Endodermal cell (in vitro differentiated cells): ENCODE measurements at regions not wholly inside any gene's neighbourhood (a gene's known extent, or its start where the extent isn't known, plus 50 kb on each side); places are given as distances from the start of the nearest gene placed in this dataset.

ENCODE experiments used
- DNase-seq: peaks from one replicate; pipeline ENCODE4 v3.0.0-alpha.2; 2017
- H3K27ac ChIP-seq: 2 replicates; pipeline ENCODE4 v1.5.1; 2013; ENCODE audit warnings: mild to moderate bottlenecking, low read depth, low read length, moderate library complexity
- H3K27me3 ChIP-seq: 2 replicates; pipeline ENCODE4 v1.6.1; 2013; ENCODE audit warnings: mild to moderate bottlenecking, low read length, moderate library complexity; ENCODE audit not compliant: insufficient read depth, control insufficient read depth, poor library complexity, severe bottlenecking
- H3K36me3 ChIP-seq: 2 replicates; pipeline ENCODE4 v1.7.0; 2013; ENCODE audit warnings: mild to moderate bottlenecking, low read length, moderate library complexity; ENCODE audit not compliant: control insufficient read depth, insufficient read depth
- H3K4me1 ChIP-seq: one replicate; pipeline ENCODE4 v1.7.0; 2013; ENCODE audit warnings: low read length; ENCODE audit not compliant: control insufficient read depth, insufficient read depth
- H3K4me3 ChIP-seq: 2 replicates; pipeline ENCODE4 v1.5.1; 2013; ENCODE audit warnings: mild to moderate bottlenecking, low read length, moderate library complexity
- H3K9ac ChIP-seq: 2 replicates; pipeline ENCODE4 v1.6.1; 2013; ENCODE audit warnings: mild to moderate bottlenecking, low read length, moderate library complexity; ENCODE audit not compliant: poor library complexity, severe bottlenecking; ENCODE audit errors: extremely low read depth
- H3K9me3 ChIP-seq: 2 replicates; pipeline ENCODE4 v1.6.1; 2013; ENCODE audit warnings: mild to moderate bottlenecking, low read length, moderate library complexity; ENCODE audit not compliant: control insufficient read depth
- H3K27ac Mint-ChIP-seq: 2 replicates; pipeline ENCODE4 v1.8.0; 2020; ENCODE audit warnings: mixed read lengths
- H3K27me3 Mint-ChIP-seq: 2 replicates; pipeline ENCODE4 v1.8.0; 2021; ENCODE audit warnings: mild to moderate bottlenecking, mixed read lengths; ENCODE audit not compliant: insufficient read depth
- H3K36me3 Mint-ChIP-seq: 2 replicates; pipeline ENCODE4 v1.8.0; 2020; ENCODE audit warnings: low read depth, mixed read lengths
- H3K4me1 Mint-ChIP-seq: 2 replicates; pipeline ENCODE4 v1.8.0; 2020; ENCODE audit warnings: mixed read lengths
- H3K4me3 Mint-ChIP-seq: 2 replicates; pipeline ENCODE4 v1.8.0; 2020; ENCODE audit warnings: mild to moderate bottlenecking, moderate library complexity, mixed read lengths
- H3K9me3 Mint-ChIP-seq: 2 replicates; pipeline ENCODE4 v1.8.0; 2020; ENCODE audit warnings: mild to moderate bottlenecking, mixed read lengths
- WGBS, 2 experiments: methylation state at CpG; one replicate each; pipeline versions ENCODE4 v1.1.5 to v1.1.7; 2013; ENCODE audit warnings: missing lambda C conversion rate in 2 of 2, mixed read lengths in 1 of 2; ENCODE audit not compliant: insufficient coverage in 1 of 2, insufficient read length in 1 of 2; 5-methylcytosine and 5-hydroxymethylcytosine counted together
- TF ChIP-seq, protein P1 (sequence below): fragments of 200-600 bp; sonication (generic); conservative IDR thresholded peaks from 2 replicates; pipeline ENCODE4 v1.5.0; 2021; ENCODE audit warnings: antibody characterized with exemption, mild to moderate bottlenecking

DNA sequence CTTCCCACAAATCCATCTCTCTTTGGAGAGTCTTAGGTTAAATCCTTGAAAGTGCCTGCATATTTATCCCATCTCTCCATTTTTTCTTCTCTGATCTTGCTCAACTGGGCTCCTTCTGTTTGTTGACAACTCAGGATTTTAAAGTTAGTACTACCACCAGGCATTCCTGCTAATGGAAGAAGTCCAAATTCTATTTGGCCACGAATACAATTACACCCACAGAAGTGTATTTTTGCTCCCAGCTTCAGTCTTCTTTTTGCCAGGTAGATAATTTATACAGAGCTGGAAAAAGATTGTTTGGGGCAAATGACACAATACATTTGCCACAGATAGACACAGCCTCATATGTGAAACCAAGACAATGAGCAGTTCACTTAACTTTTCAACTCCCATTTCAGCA lies 74.8 kb downstream of the CETN3 start:
- DNase-seq = no peak
- Mint-ChIP-seq H3K36me3 (no peaks in the 10 kb centered on the region), H3K4me1 (peaks cover 7% of the 10 kb centered on the region)

GRCh38 chr5:90329911-90330310 lies 79.6 kb downstream of the CETN3 start:
- no peaks in the 10 kb centered on the region for H3K9me3 Mint-ChIP-seq
- no peaks in the 10 kb centered on the region for H3K36me3 ChIP-seq

More for the DNA sequence above, 74.8 kb downstream of the CETN3 start:
- Mint-ChIP-seq H3K4me3 (no peak overlapping the region), H3K27ac (no peak overlapping the region), H3K27me3 (peaks cover 16% of the 10 kb centered on the region), H3K9me3 (no peaks in the 10 kb centered on the region)
- H3K4me1 ChIP-seq = no peaks in the 10 kb centered on the region
- TF ChIP-seq, protein P1, sequence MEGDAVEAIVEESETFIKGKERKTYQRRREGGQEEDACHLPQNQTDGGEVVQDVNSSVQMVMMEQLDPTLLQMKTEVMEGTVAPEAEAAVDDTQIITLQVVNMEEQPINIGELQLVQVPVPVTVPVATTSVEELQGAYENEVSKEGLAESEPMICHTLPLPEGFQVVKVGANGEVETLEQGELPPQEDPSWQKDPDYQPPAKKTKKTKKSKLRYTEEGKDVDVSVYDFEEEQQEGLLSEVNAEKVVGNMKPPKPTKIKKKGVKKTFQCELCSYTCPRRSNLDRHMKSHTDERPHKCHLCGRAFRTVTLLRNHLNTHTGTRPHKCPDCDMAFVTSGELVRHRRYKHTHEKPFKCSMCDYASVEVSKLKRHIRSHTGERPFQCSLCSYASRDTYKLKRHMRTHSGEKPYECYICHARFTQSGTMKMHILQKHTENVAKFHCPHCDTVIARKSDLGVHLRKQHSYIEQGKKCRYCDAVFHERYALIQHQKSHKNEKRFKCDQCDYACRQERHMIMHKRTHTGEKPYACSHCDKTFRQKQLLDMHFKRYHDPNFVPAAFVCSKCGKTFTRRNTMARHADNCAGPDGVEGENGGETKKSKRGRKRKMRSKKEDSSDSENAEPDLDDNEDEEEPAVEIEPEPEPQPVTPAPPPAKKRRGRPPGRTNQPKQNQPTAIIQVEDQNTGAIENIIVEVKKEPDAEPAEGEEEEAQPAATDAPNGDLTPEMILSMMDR = no peak
- no peak overlapping the region for H3K4me3 ChIP-seq
- peaks cover 22% of the 10 kb centered on the region for H3K27me3 ChIP-seq
- H3K27ac ChIP-seq = no peak overlapping the region
- H3K9ac ChIP-seq = no peak overlapping the region
- no peaks in the 10 kb centered on the region for H3K36me3 ChIP-seq
- 100% methylated on average over 1 of the region's 1 CpG; no CpG with 5 or more reads in 1 of the 2 experiments for WGBS, 2 experiments
- no peaks in the 10 kb centered on the region for H3K9me3 ChIP-seq

GRCh38 chr5:90326995-90327394 lies 82.6 kb downstream of the CETN3 start:
- H3K36me3 Mint-ChIP-seq = no peaks in the 10 kb centered on the region
- H3K4me1 Mint-ChIP-seq = no peaks in the 10 kb centered on the region
- H3K9ac ChIP-seq = no peak overlapping the region
- no peaks in the 10 kb centered on the region for H3K36me3 ChIP-seq
- H3K4me3 ChIP-seq = no peak overlapping the region
- TF ChIP-seq, protein P1 = no peak
- H3K9me3 Mint-ChIP-seq = peaks cover 2% of the 10 kb centered on the region
- no peaks in the 10 kb centered on the region for H3K9me3 ChIP-seq
- 83 to 89% methylated on average over 4 to 7 of the region's 7 CpGs for whole genome bisulfite sequencing, 2 experiments
- no peak overlapping the region for H3K27ac ChIP-seq
- H3K27me3 ChIP-seq = peaks cover 7% of the 10 kb centered on the region
- no peak overlapping the region for H3K27ac Mint-ChIP-seq
- DNase-seq = no peak
- peaks cover 10% of the 10 kb centered on the region for H3K27me3 Mint-ChIP-seq
- H3K4me1 ChIP-seq = no peaks in the 10 kb centered on the region
- H3K4me3 Mint-ChIP-seq = no peak overlapping the region

More at GRCh38 chr5:90329911-90330310, 79.6 kb downstream of the CETN3 start:
- H3K4me3 ChIP-seq = no peak overlapping the region
- H3K4me1 ChIP-seq = no peaks in the 10 kb centered on the region
- H3K27ac ChIP-seq = no peak overlapping the region
- Mint-ChIP-seq H3K4me3 (no peak overlapping the region), H3K36me3 (no peaks in the 10 kb centered on the region), H3K27me3 (peaks cover 19% of the 10 kb centered on the region), H3K4me1 (no peaks in the 10 kb centered on the region), H3K27ac (no peak overlapping the region)
- peaks cover 13% of the 10 kb centered on the region for H3K27me3 ChIP-seq
- no peaks in the 10 kb centered on the region for H3K9me3 ChIP-seq
- TF ChIP-seq, protein P1 = no peak
- WGBS, 2 experiments = 100% methylated on average over 1 of the region's 1 CpG; no CpG with 5 or more reads in 1 of the 2 experiments
- no peak overlapping the region for H3K9ac ChIP-seq
- no peak for DNase-seq
